HEK293 (cell line): ENCODE measurements at regions not wholly inside any gene's neighbourhood (a gene's known extent, or its start where the extent isn't known, plus 50 kb on each side); places are given as distances from the start of the nearest gene placed in this dataset.

Experiments used
- CTCF ChIA-PET: fragments of 350-600 bp; formaldehyde crosslinking; extraction: SDS; loops from one replicate; lab custom pipeline; 2021; ENCODE audit warnings: antibody characterized with exemption; lab: Yijun Ruan, JAX
- POLR2A ChIA-PET: fragments of 300-600 bp; formaldehyde crosslinking; extraction: SDS; loops from one replicate; lab custom pipeline; 2020; ENCODE audit warnings: antibody characterized with exemption, inconsistent platforms; lab: Yijun Ruan, JAX
- H3K27ac ChIP-seq: fragments of 200-500 bp; sonication (Bioruptor generic); 2 replicates; pipeline ENCODE4 v1.5.1; 2014; ENCODE audit warnings: low read depth, low read length, control low read depth, inconsistent platforms; ENCODE audit errors: extremely low read depth
- H3K36me3 ChIP-seq, 2 experiments: fragments of 200-500 bp in 1 of 2; sonication (Bioruptor generic) in 1 of 2; 1 replicate in 1 of 2; 2 replicates in 1 of 2; pipeline ENCODE4 v1.5.1; 2014 to 2017; ENCODE audit warnings: inconsistent platforms in 2 of 2, low read length in 2 of 2; ENCODE audit not compliant: control insufficient read depth in 2 of 2, insufficient read depth in 1 of 2
- H3K4me1 ChIP-seq: fragments of 200-500 bp; sonication (Bioruptor generic); 2 replicates; pipeline ENCODE4 v1.5.1; 2014; ENCODE audit warnings: mild to moderate bottlenecking, low read length, inconsistent platforms; ENCODE audit not compliant: control insufficient read depth, insufficient read depth
- H3K4me3 ChIP-seq: 2 replicates; pipeline ENCODE4 v1.5.1; 2011; ENCODE audit warnings: low read depth, mild to moderate bottlenecking, control low read depth, low read length, moderate library complexity
- H3K9me3 ChIP-seq: fragments of 200-500 bp; sonication (Bioruptor generic); 2 replicates; pipeline ENCODE4 v1.5.1; 2014; ENCODE audit warnings: low read depth, low read length, inconsistent platforms; ENCODE audit not compliant: control insufficient read depth, insufficient read depth
- EGR2 ChIP-seq: fragments of 450-650 bp; formaldehyde crosslinking; IDR thresholded peaks from 2 replicates; pipeline ENCODE4 v1.5.1; 2016; ENCODE audit warnings: low read depth, missing biosample characterization, missing genetic modification characterization
- ELK4 ChIP-seq: IDR thresholded peaks from 2 replicates; pipeline ENCODE4 v1.6.1; 2011; ENCODE audit warnings: mild to moderate bottlenecking, low read depth, low read length, borderline replicate concordance
- FEZF1 ChIP-seq: fragments of 450-650 bp; formaldehyde crosslinking; IDR thresholded peaks from 2 replicates; pipeline ENCODE4 v1.5.1; 2016; ENCODE audit warnings: missing biosample characterization, missing genetic modification characterization
- HOXA7 ChIP-seq: sonication (generic); formaldehyde crosslinking; IDR thresholded peaks from 2 replicates; pipeline ENCODE4 v1.8.1; 2022; ENCODE audit warnings: missing genetic modification reagents, borderline replicate concordance
- HOXD13 ChIP-seq: sonication (generic); formaldehyde crosslinking; IDR thresholded peaks from 2 replicates; pipeline ENCODE4 v1.8.0; 2022; ENCODE audit warnings: missing genetic modification reagents, borderline replicate concordance
- KLF10 ChIP-seq: fragments of 450-650 bp; IDR thresholded peaks from 2 replicates; pipeline ENCODE4 v1.5.1; 2018; ENCODE audit warnings: missing biosample characterization, mild to moderate bottlenecking, missing genetic modification characterization
- SP2 ChIP-seq: fragments of 450-650 bp; formaldehyde crosslinking; IDR thresholded peaks from 2 replicates; pipeline ENCODE4 v1.5.1; 2016; ENCODE audit warnings: missing biosample characterization, missing genetic modification characterization
- ZBTB20 ChIP-seq: fragments of 450-650 bp; formaldehyde crosslinking; IDR thresholded peaks from 2 replicates; pipeline ENCODE4 v1.5.1; 2016; ENCODE audit warnings: missing biosample characterization, missing genetic modification characterization
- ZBTB21 ChIP-seq: fragments of 450-650 bp; formaldehyde crosslinking; IDR thresholded peaks from 2 replicates; pipeline ENCODE4 v1.5.1; 2017; ENCODE audit warnings: missing biosample characterization, missing genetic modification characterization
- ZNF10 ChIP-seq: fragments of 450-650 bp; formaldehyde crosslinking; IDR thresholded peaks from 2 replicates; pipeline ENCODE4 v1.5.1; 2017; ENCODE audit warnings: missing biosample characterization, missing genetic modification characterization
- ZNF112 ChIP-seq: fragments of 450-650 bp; formaldehyde crosslinking; IDR thresholded peaks from 2 replicates; pipeline ENCODE4 v1.5.0; 2017; ENCODE audit warnings: missing biosample characterization, missing genetic modification characterization
- ZNF146 ChIP-seq: fragments of 450-650 bp; formaldehyde crosslinking; IDR thresholded peaks from 2 replicates; pipeline ENCODE4 v1.5.1; 2016; ENCODE audit warnings: missing biosample characterization, missing genetic modification characterization
- ZNF174 ChIP-seq: fragments of 450-650 bp; formaldehyde crosslinking; IDR thresholded peaks from 2 replicates; pipeline ENCODE4 v1.5.0; 2017; ENCODE audit warnings: missing biosample characterization, mild to moderate bottlenecking, missing genetic modification characterization
- ZNF175 ChIP-seq: fragments of 450-650 bp; formaldehyde crosslinking; IDR thresholded peaks from 2 replicates; pipeline ENCODE4 v1.5.1; 2016; ENCODE audit warnings: missing biosample characterization, missing genetic modification characterization
- ZNF239 ChIP-seq: fragments of 450-650 bp; formaldehyde crosslinking; IDR thresholded peaks from 2 replicates; pipeline ENCODE4 v1.5.1; 2016; ENCODE audit warnings: missing biosample characterization, missing genetic modification characterization
- ZNF266 ChIP-seq: fragments of 450-650 bp; formaldehyde crosslinking; IDR thresholded peaks from 2 replicates; pipeline ENCODE4 v1.5.1; 2016; ENCODE audit warnings: missing biosample characterization, missing genetic modification characterization, low read depth
- ZNF335 ChIP-seq: fragments of 450-650 bp; formaldehyde crosslinking; conservative IDR thresholded peaks from 2 replicates; pipeline ENCODE4 v1.5.1; 2016; ENCODE audit warnings: missing biosample characterization, missing genetic modification characterization
- ZNF362 ChIP-seq: fragments of 450-650 bp; formaldehyde crosslinking; IDR thresholded peaks from 2 replicates; pipeline ENCODE4 v1.5.1; 2016; ENCODE audit warnings: missing biosample characterization, missing genetic modification characterization
- ZNF391 ChIP-seq: fragments of 450-650 bp; formaldehyde crosslinking; IDR thresholded peaks from 2 replicates; pipeline ENCODE4 v1.5.1; 2016; ENCODE audit warnings: low read depth, missing biosample characterization, missing genetic modification characterization, borderline replicate concordance
- ZNF544 ChIP-seq: fragments of 450-650 bp; formaldehyde crosslinking; IDR thresholded peaks from 2 replicates; pipeline ENCODE4 v1.5.0; 2017; ENCODE audit warnings: missing biosample characterization, missing genetic modification characterization
- ZNF548 ChIP-seq: fragments of 450-650 bp; formaldehyde crosslinking; IDR thresholded peaks from 2 replicates; pipeline ENCODE4 v1.5.1; 2016; ENCODE audit warnings: missing biosample characterization, missing genetic modification characterization
- ZNF571 ChIP-seq: fragments of 450-650 bp; formaldehyde crosslinking; IDR thresholded peaks from 2 replicates; pipeline ENCODE4 v1.5.0; 2017; ENCODE audit warnings: missing biosample characterization, missing genetic modification characterization
- ZNF585B ChIP-seq: fragments of 450-650 bp; formaldehyde crosslinking; IDR thresholded peaks from 2 replicates; pipeline ENCODE4 v1.5.1; 2016; ENCODE audit warnings: missing biosample characterization, missing genetic modification characterization
- ZNF621 ChIP-seq: fragments of 450-650 bp; formaldehyde crosslinking; IDR thresholded peaks from 2 replicates; pipeline ENCODE4 v1.5.1; 2017; ENCODE audit warnings: missing biosample characterization, missing genetic modification characterization
- ZNF639 ChIP-seq: fragments of 450-650 bp; formaldehyde crosslinking; IDR thresholded peaks from 2 replicates; pipeline ENCODE4 v1.5.1; 2016; ENCODE audit warnings: missing biosample characterization, missing genetic modification characterization
- ZNF654 ChIP-seq: fragments of 450-650 bp; formaldehyde crosslinking; IDR thresholded peaks from 2 replicates; pipeline ENCODE4 v1.5.1; 2016; ENCODE audit warnings: low read depth, missing biosample characterization, missing genetic modification characterization
- ZNF677 ChIP-seq: fragments of 450-650 bp; IDR thresholded peaks from 2 replicates; pipeline ENCODE4 v1.5.0; 2018; ENCODE audit warnings: missing biosample characterization, mild to moderate bottlenecking, missing genetic modification characterization, moderate library complexity
- ZNF777 ChIP-seq: fragments of 450-650 bp; formaldehyde crosslinking; IDR thresholded peaks from 2 replicates; pipeline ENCODE4 v1.5.1; 2017; ENCODE audit warnings: missing biosample characterization, missing genetic modification characterization, borderline replicate concordance
- ZNF785 ChIP-seq: fragments of 450-650 bp; formaldehyde crosslinking; IDR thresholded peaks from 2 replicates; pipeline ENCODE4 v1.5.1; 2016; ENCODE audit warnings: missing biosample characterization, missing genetic modification characterization
- ZSCAN18 ChIP-seq: fragments of 450-650 bp; formaldehyde crosslinking; IDR thresholded peaks from 2 replicates; pipeline ENCODE4 v1.5.1; 2016; ENCODE audit warnings: missing biosample characterization, missing genetic modification characterization

- CTCF ChIA-PET: interaction anchor here (0.5 kb wide), 1 partner anchor 1311 kb away, joined by 3 read pairs; no protein-coding TSS in a partner anchor
- H3K4me3 ChIP-seq: no peak overlapping the region
- H3K27ac ChIP-seq: no peak overlapping the region
- TF ChIP-seq ZNF654 (tag by site-specific recombination): no peak
- no peak for TF ChIP-seq ZNF585B
- TF ChIP-seq SP2 (tag by site-specific recombination): no peak
- no peak for TF ChIP-seq ZNF146 (tag by site-specific recombination)
- no peak for TF ChIP-seq KLF10 (tag by site-specific recombination)
- TF ChIP-seq ZBTB21 (tag by site-specific recombination): no peak
- TF ChIP-seq ZNF175: no peak
- no peak for TF ChIP-seq ZNF112 (tag by site-specific recombination)
- no peak for TF ChIP-seq ZNF391 (tag by site-specific recombination)
- TF ChIP-seq ZNF239 (tag by site-specific recombination): no peak
- TF ChIP-seq ZNF621 (tag by site-specific recombination): no peak
- TF ChIP-seq ZNF10 (tag by site-specific recombination): no peak
- TF ChIP-seq ELK4: no peak
- TF ChIP-seq ZNF544 (tag by site-specific recombination): no peak
- no peak for TF ChIP-seq ZNF571
- TF ChIP-seq ZNF335 (tag by site-specific recombination): no peak
- TF ChIP-seq ZNF174 (tag by site-specific recombination): no peak
- no peak for TF ChIP-seq ZNF548
- TF ChIP-seq, all 188 proteins: peak for 0
- POLR2A ChIA-PET: no interaction called here
- H3K36me3 ChIP-seq: no peaks in the 10 kb centered on the region
- H3K4me1 ChIP-seq: no peaks in the 10 kb centered on the region
- H3K9me3 ChIP-seq: no peaks in the 10 kb centered on the region
Measured at GRCh38 chr4:83660578-83660977, 124.7 kb downstream of the GPAT3 start.

- CTCF ChIA-PET: no interaction called here
- Histone ChIP-seq H3K4me1 (no peaks in the 10 kb centered on the region), H3K4me3 (no peak overlapping the region), H3K27ac (no peak overlapping the region), H3K9me3 (no peaks in the 10 kb centered on the region), H3K36me3 (no peaks in the 10 kb centered on the region)
- TF ChIP-seq ZNF777 (tag by site-specific recombination) (no peak), ZNF266 (tag by site-specific recombination) (no peak), ZNF362 (tag by site-specific recombination) (no peak), ZNF175 (no peak), ZNF639 (tag by site-specific recombination) (no peak), ZNF335 (tag by site-specific recombination) (no peak), HOXA7 (no peak), ZNF785 (tag by site-specific recombination) (no peak), ZNF677 (tag by site-specific recombination) (no peak), EGR2 (tag by site-specific recombination) (no peak), ZSCAN18 (tag by site-specific recombination) (no peak), ZBTB20 (no peak), FEZF1 (tag by site-specific recombination) (no peak), HOXD13 (CRISPR knock-in tag) (no peak)
- POLR2A ChIA-PET: no interaction called here
Measured at GRCh38 chr4:83658806-83659205, 122.9 kb downstream of the GPAT3 start.
